Fibroblast of skin of right biceps (primary cell): ENCODE measurements at regions not wholly inside any gene's neighbourhood (a gene's known extent, or its start where the extent isn't known, plus 50 kb on each side); places are given as distances from the start of the nearest gene placed in this dataset.
A peak's percentile ranks its signal among the peaks of the same experiment; 100 is the strongest.

Experiments used
- DNase-seq: peaks from one replicate; pipeline ENCODE4 v3.0.0-alpha.2; 2013

- DNase-seq, result peak; percentile 10
These were observed 286.5 kb downstream of the PCDH17 start for GRCh38 chr13:57918086-57918485.

- DNase-seq, result no peak
These were observed 287.4 kb downstream of the PCDH17 start for GRCh38 chr13:57918913-57919312.

- no peak for DNase-seq
These were observed 293.7 kb downstream of the PCDH17 start for GRCh38 chr13:57925250-57925649.

GRCh38 chr13:57925751-57926150 lies 294.2 kb downstream of the PCDH17 start:
- DNase-seq, result no peak

- DNase-seq, result no peak
These were observed 300.5 kb downstream of the PCDH17 start for GRCh38 chr13:57932061-57932460.

GRCh38 chr13:57933606-57934005 lies 302.1 kb downstream of the PCDH17 start:
- DNase-seq, result peak; percentile 28

- DNase-seq, result no peak
These were observed 304.4 kb downstream of the PCDH17 start for GRCh38 chr13:57935965-57936364.

- DNase-seq, result no peak
These were observed 314.8 kb downstream of the PCDH17 start for GRCh38 chr13:57946361-57946760.

GRCh38 chr13:57948884-57949283 lies 317.3 kb downstream of the PCDH17 start:
- no peak for DNase-seq

- DNase-seq, result no peak
These were observed 338.4 kb downstream of the PCDH17 start for GRCh38 chr13:57969951-57970350.

- DNase-seq, result no peak
These were observed 338.9 kb downstream of the PCDH17 start for GRCh38 chr13:57970404-57970803.

- no peak for DNase-seq
These were observed 351.2 kb downstream of the PCDH17 start for GRCh38 chr13:57982782-57983181.

- no peak for DNase-seq
These were observed 356.7 kb downstream of the PCDH17 start for GRCh38 chr13:57988276-57988675.

GRCh38 chr13:57991041-57991440 lies 359.5 kb downstream of the PCDH17 start:
- no peak for DNase-seq

- peak; percentile 24 for DNase-seq
These were observed 360.9 kb downstream of the PCDH17 start for GRCh38 chr13:57992416-57992815.

- DNase-seq, result peak; percentile 34
These were observed 365.2 kb downstream of the PCDH17 start for GRCh38 chr13:57996717-57997116.

- DNase-seq, result no peak
These were observed 373.2 kb downstream of the PCDH17 start for GRCh38 chr13:58004751-58005150.

- no peak for DNase-seq
These were observed 386.5 kb downstream of the PCDH17 start for GRCh38 chr13:58018020-58018419.

- DNase-seq, result no peak
These were observed 387.3 kb downstream of the PCDH17 start for GRCh38 chr13:58018865-58019264.

- DNase-seq, result no peak
These were observed 392.6 kb downstream of the PCDH17 start for GRCh38 chr13:58024103-58024502.

GRCh38 chr13:58025821-58026220 lies 394.3 kb downstream of the PCDH17 start:
- peak; percentile 6 for DNase-seq

- no peak for DNase-seq
These were observed 401.3 kb downstream of the PCDH17 start for GRCh38 chr13:58032676-58033460.

GRCh38 chr13:58043971-58044370 lies 412.4 kb downstream of the PCDH17 start:
- DNase-seq, result no peak

- no peak for DNase-seq
These were observed 417.1 kb downstream of the PCDH17 start for GRCh38 chr13:58048670-58049069.

- no peak for DNase-seq
These were observed 419.9 kb downstream of the PCDH17 start for GRCh38 chr13:58051396-58051795.
